ENCODE measurements at regions not wholly inside any gene's neighbourhood (a gene's known extent, or its start where the extent isn't known, plus 50 kb on each side); places are given as distances from the start of the nearest gene placed in this dataset.

GRCh38 chr1:177586429-177586828, 383.4 kb downstream of the SEC16B start:
- ChIA-PET CTCF (interaction anchor here (1.0 kb wide), 1 partner anchor 12 kb away, joined by 3 read pairs; no protein-coding TSS in a partner anchor), POLR2A (no interaction called here)
- no peak for TF ChIP-seq CTCF (IDR thresholded peaks at IDR 0.05; ENCODE audit: control extremely low read depth, extremely low read depth, low read depth, missing control alignments)
- no peak for DNase-seq (ENCODE audit: extremely low spot score)

GRCh38 chr1:177585302-177586220, 384.3 kb downstream of the SEC16B start:
- ChIA-PET POLR2A (no interaction called here), CTCF (interaction anchor here (1.0 kb wide), 1 partner anchor 11 kb away, joined by 3 read pairs; no protein-coding TSS in a partner anchor)
- no peak for TF ChIP-seq CTCF (IDR thresholded peaks at IDR 0.05; ENCODE audit: control extremely low read depth, extremely low read depth, low read depth, missing control alignments)
- no peak for DNase-seq (ENCODE audit: extremely low spot score)

GRCh38 chr1:177573901-177574300, 396.0 kb downstream of the SEC16B start:
- TF ChIP-seq CTCF (IDR thresholded peaks at IDR 0.05; ENCODE audit: control extremely low read depth, extremely low read depth, low read depth, missing control alignments), result no peak
- ChIA-PET POLR2A (no interaction called here), CTCF (no interaction called here)
- no peak for DNase-seq (ENCODE audit: extremely low spot score)

GRCh38 chr1:177571485-177572076, 398.3 kb downstream of the SEC16B start:
- CTCF ChIA-PET, result interaction anchor here (1.4 kb wide), 1 partner anchor 38 kb away, joined by 3 read pairs; no protein-coding TSS in a partner anchor
- TF ChIP-seq CTCF (IDR thresholded peaks at IDR 0.05; ENCODE audit: control extremely low read depth, extremely low read depth, low read depth, missing control alignments), result no peak
- POLR2A ChIA-PET, result no interaction called here
- no peak for DNase-seq (ENCODE audit: extremely low spot score)

- ChIA-PET POLR2A (no interaction called here), CTCF (interaction anchor here (1.4 kb wide), 1 partner anchor 39 kb away, joined by 3 read pairs; no protein-coding TSS in a partner anchor)
- DNase-seq (ENCODE audit: extremely low spot score), result no peak
- no peak for TF ChIP-seq CTCF (IDR thresholded peaks at IDR 0.05; ENCODE audit: control extremely low read depth, extremely low read depth, low read depth, missing control alignments)
These were observed 398.8 kb downstream of the SEC16B start for GRCh38 chr1:177571076-177571475.

GRCh38 chr1:177569476-177569875, 398.7 kb downstream of the BRINP2 start:
- POLR2A ChIA-PET, result no interaction called here
- DNase-seq (ENCODE audit: extremely low spot score), result no peak
- CTCF ChIA-PET, result interaction anchor here (1.0 kb wide), 1 partner anchor 10 kb away, joined by 3 read pairs; no protein-coding TSS in a partner anchor
- TF ChIP-seq CTCF (IDR thresholded peaks at IDR 0.05; ENCODE audit: control extremely low read depth, extremely low read depth, low read depth, missing control alignments), result no peak
